Uterus (tissue), 2 donors: ENCODE measurements at regions not wholly inside any gene's neighbourhood (a gene's known extent, or its start where the extent isn't known, plus 50 kb on each side); places are given as distances from the start of the nearest gene placed in this dataset.

Experiments used
- POLR2A ChIP-seq, 2 donors: fragments of 450-650 bp; IDR thresholded peaks; one replicate each; pipeline ENCODE4 v1.6.1; 2016; ENCODE audit warnings: antibody characterized with exemption in 2 of 2, mild to moderate bottlenecking in 1 of 2, moderate library complexity in 1 of 2
- TF ChIP-seq, protein P1 (sequence below), 4 experiments: fragments of 200-600 bp in 2 of 4; fragments of 450-650 bp in 2 of 4; sonication (generic) in 2 of 4; IDR thresholded peaks; one replicate each; pipeline ENCODE4 v1.5.1; 2016 to 2019; ENCODE audit warnings: antibody characterized with exemption in 4 of 4, mild to moderate bottlenecking in 2 of 4, moderate library complexity in 1 of 4

DNA sequence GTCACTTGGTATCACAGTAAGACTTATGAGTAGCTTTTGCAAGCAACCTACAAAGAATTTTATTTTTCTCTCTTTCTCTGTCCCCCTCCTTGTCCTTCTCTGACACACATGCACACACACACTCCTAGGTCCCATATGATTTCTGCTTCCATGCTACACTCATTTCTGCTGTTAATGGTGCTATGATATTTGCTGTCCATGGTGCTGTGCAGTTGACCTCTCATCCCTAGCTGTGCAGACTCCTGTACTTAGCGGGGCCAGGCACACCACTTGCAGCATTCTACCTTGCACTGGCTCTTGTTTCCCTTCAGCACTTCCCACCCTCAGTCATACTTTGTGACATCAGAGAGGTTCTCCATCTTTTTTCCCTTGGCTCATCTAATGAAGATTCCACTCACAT is 158.9 kb upstream of the CNTNAP4 start:
- TF ChIP-seq, protein P1, sequence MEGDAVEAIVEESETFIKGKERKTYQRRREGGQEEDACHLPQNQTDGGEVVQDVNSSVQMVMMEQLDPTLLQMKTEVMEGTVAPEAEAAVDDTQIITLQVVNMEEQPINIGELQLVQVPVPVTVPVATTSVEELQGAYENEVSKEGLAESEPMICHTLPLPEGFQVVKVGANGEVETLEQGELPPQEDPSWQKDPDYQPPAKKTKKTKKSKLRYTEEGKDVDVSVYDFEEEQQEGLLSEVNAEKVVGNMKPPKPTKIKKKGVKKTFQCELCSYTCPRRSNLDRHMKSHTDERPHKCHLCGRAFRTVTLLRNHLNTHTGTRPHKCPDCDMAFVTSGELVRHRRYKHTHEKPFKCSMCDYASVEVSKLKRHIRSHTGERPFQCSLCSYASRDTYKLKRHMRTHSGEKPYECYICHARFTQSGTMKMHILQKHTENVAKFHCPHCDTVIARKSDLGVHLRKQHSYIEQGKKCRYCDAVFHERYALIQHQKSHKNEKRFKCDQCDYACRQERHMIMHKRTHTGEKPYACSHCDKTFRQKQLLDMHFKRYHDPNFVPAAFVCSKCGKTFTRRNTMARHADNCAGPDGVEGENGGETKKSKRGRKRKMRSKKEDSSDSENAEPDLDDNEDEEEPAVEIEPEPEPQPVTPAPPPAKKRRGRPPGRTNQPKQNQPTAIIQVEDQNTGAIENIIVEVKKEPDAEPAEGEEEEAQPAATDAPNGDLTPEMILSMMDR (IDR thresholded peaks at IDR 0.05): no peak
- no peak for TF ChIP-seq POLR2A (IDR thresholded peaks at IDR 0.05)
